H1 (cell line): ENCODE measurements at regions not wholly inside any gene's neighbourhood (a gene's known extent, or its start where the extent isn't known, plus 50 kb on each side); places are given as distances from the start of the nearest gene placed in this dataset.

Experiments
- CTCF ChIA-PET: fragments of 300-600 bp; sonication (Branson Sonifier 250); formaldehyde crosslinking; loops from one replicate; lab custom pipeline; 2021; ENCODE audit not compliant: partially characterized antibody; lab: Charles Lee
- POLR2A ChIA-PET: fragments of 300-600 bp; sonication (Branson Sonifier 250); formaldehyde crosslinking; loops from one replicate; lab custom pipeline; 2021; ENCODE audit warnings: inconsistent platforms; ENCODE audit not compliant: partially characterized antibody; lab: Charles Lee
- DNase-seq, 2 experiments: peaks; one replicate each; pipeline versions ENCODE4 v3.0.0 to v3.0.0-alpha.2; 2010 to 2022; ENCODE audit warnings: low spot score in 2 of 2, low read depth in 1 of 2, mixed read lengths in 1 of 2
- FAIRE-seq: peaks from 2 replicates; lab custom pipeline; 2011; peaks lifted over from hg19 to GRCh38; lab: Jason Lieb, UNC
- H2AFZ ChIP-seq: 2 replicates; pipeline ENCODE4 v1.8.1; 2012; ENCODE audit warnings: low read length, inconsistent platforms
- H2AK5ac ChIP-seq: 2 replicates; pipeline ENCODE4 v1.6.1; 2013; ENCODE audit warnings: low read depth, low read length
- H2BK120ac ChIP-seq: replicated peaks from 2 replicates; pipeline ENCODE3; 2013; ENCODE audit warnings: low read depth, low read length, inconsistent platforms
- H2BK12ac ChIP-seq: 2 replicates; pipeline ENCODE4 v1.6.1; 2013; ENCODE audit warnings: low read depth, low read length
- H2BK15ac ChIP-seq: 2 replicates; pipeline ENCODE4 v1.6.1; 2013; ENCODE audit warnings: low read length
- H2BK20ac ChIP-seq: 2 replicates; pipeline ENCODE4 v1.6.1; 2013; ENCODE audit warnings: low read length
- H2BK5ac ChIP-seq: 2 replicates; pipeline ENCODE4 v1.6.1; 2013; ENCODE audit warnings: low read depth, low read length
- H3K14ac ChIP-seq: 2 replicates; pipeline ENCODE4 v1.6.1; 2013; ENCODE audit warnings: inconsistent platforms; ENCODE audit not compliant: insufficient read length
- H3K18ac ChIP-seq: 2 replicates; pipeline ENCODE4 v1.6.1; 2013; ENCODE audit warnings: low read length; ENCODE audit errors: extremely low read depth
- H3K23ac ChIP-seq: 2 replicates; pipeline ENCODE4 v1.6.1; 2013; ENCODE audit warnings: inconsistent platforms; ENCODE audit not compliant: insufficient read length
- H3K23me2 ChIP-seq: 2 replicates; pipeline ENCODE4 v1.6.1; 2013; ENCODE audit warnings: low read depth, low read length
- H3K27ac ChIP-seq: 2 replicates; pipeline ENCODE4 v1.6.1; 2011; ENCODE audit warnings: low read depth, low read length, inconsistent platforms
- H3K27me3 ChIP-seq, 4 experiments: replicated peaks in 1 of 4; 1 replicate in 1 of 4; 2 replicates in 3 of 4; pipeline versions ENCODE4 v1.6.1 to v1.8.1; 2011 to 2013; ENCODE audit warnings: low read length in 3 of 4, mild to moderate bottlenecking in 3 of 4, inconsistent platforms in 2 of 4, mixed read lengths in 2 of 4, moderate library complexity in 1 of 4; ENCODE audit not compliant: control insufficient read depth in 3 of 4, insufficient read depth in 3 of 4; ENCODE audit errors: extremely low read depth in 1 of 4
- H3K36me3 ChIP-seq, 4 experiments: 2 replicates each; pipeline versions ENCODE4 v1.6.1 to v1.8.1; 2011 to 2013; ENCODE audit warnings: mild to moderate bottlenecking in 4 of 4, low read length in 3 of 4, moderate library complexity in 2 of 4, control low read depth in 1 of 4, inconsistent platforms in 1 of 4; ENCODE audit not compliant: insufficient read depth in 4 of 4, control insufficient read depth in 2 of 4
- H3K4ac ChIP-seq: replicated peaks from 2 replicates; pipeline ENCODE3; 2013; ENCODE audit warnings: low read length, low read depth, mixed read lengths, inconsistent platforms; ENCODE audit not compliant: insufficient read length
- H3K4me1 ChIP-seq, 4 experiments: replicated peaks in 1 of 4; 1 replicate in 1 of 4; 2 replicates in 3 of 4; pipeline versions ENCODE4 v1.6.1 to v1.8.1; 2011 to 2013; ENCODE audit warnings: low read length in 3 of 4, inconsistent platforms in 2 of 4, mixed read lengths in 1 of 4; ENCODE audit not compliant: insufficient read depth in 4 of 4, control insufficient read depth in 3 of 4
- H3K4me2 ChIP-seq, 2 experiments: 2 replicates each; pipeline versions ENCODE4 v1.6.1 to v1.8.1; 2011 to 2013; ENCODE audit warnings: low read depth in 2 of 2, low read length in 2 of 2, control low read depth in 1 of 2, inconsistent platforms in 1 of 2, mild to moderate bottlenecking in 1 of 2; ENCODE audit not compliant: insufficient read depth in 1 of 2
- H3K4me3 ChIP-seq, 4 experiments: fragments of 200-600, 300-600 bp in 1 of 4; sonication (generic), shearing (Covaris generic), sonication (Bioruptor Twin) in 1 of 4; 2 replicates each; pipeline versions ENCODE4 v1.5.1 to v1.8.1; 2011 to 2016; ENCODE audit warnings: low read length in 4 of 4, low read depth in 3 of 4, control low read depth in 2 of 4, inconsistent platforms in 2 of 4, mild to moderate bottlenecking in 2 of 4, mixed read lengths in 1 of 4, moderate library complexity in 1 of 4; ENCODE audit not compliant: insufficient read depth in 2 of 4; ENCODE audit errors: extremely low read depth in 1 of 4
- H3K56ac ChIP-seq: replicated peaks from 2 replicates; pipeline ENCODE3; 2013; ENCODE audit warnings: low read depth, mild to moderate bottlenecking, mixed read lengths, low read length, inconsistent platforms; ENCODE audit not compliant: insufficient read length
- H3K79me1 ChIP-seq: 2 replicates; pipeline ENCODE4 v1.6.1; 2013; ENCODE audit warnings: low read depth, low read length, control low read depth
- H3K79me2 ChIP-seq, 2 experiments: 2 replicates each; pipeline versions ENCODE4 v1.6.1 to v1.8.1; 2012 to 2013; ENCODE audit warnings: low read length in 2 of 2, mild to moderate bottlenecking in 2 of 2, inconsistent platforms in 1 of 2; ENCODE audit not compliant: insufficient read depth in 2 of 2, control insufficient read depth in 1 of 2
- H3K9ac ChIP-seq, 4 experiments: replicated peaks in 1 of 4; 1 replicate in 1 of 4; 2 replicates in 3 of 4; pipeline versions ENCODE4 v1.6.1 to v1.8.1; 2011 to 2013; ENCODE audit warnings: low read depth in 3 of 4, low read length in 3 of 4, control low read depth in 2 of 4, mild to moderate bottlenecking in 2 of 4, moderate library complexity in 2 of 4, inconsistent platforms in 1 of 4; ENCODE audit errors: extremely low read depth in 1 of 4
- H3K9me3 ChIP-seq, 2 experiments: 2 replicates each; pipeline versions ENCODE4 v1.6.1 to v1.8.1; 2012 to 2013; ENCODE audit warnings: mild to moderate bottlenecking in 2 of 2, moderate library complexity in 2 of 2, control low read depth in 1 of 2, inconsistent platforms in 1 of 2, low read depth in 1 of 2, low read length in 1 of 2, mixed read lengths in 1 of 2; ENCODE audit not compliant: insufficient read depth in 2 of 2
- H4K20me1 ChIP-seq, 2 experiments: replicated peaks in 1 of 2; 2 replicates each; pipeline versions ENCODE3 to v1.8.1; 2011 to 2013; ENCODE audit warnings: inconsistent platforms in 2 of 2, low read length in 2 of 2, mild to moderate bottlenecking in 1 of 2; ENCODE audit not compliant: insufficient read depth in 2 of 2, control insufficient read depth in 1 of 2
- H4K5ac ChIP-seq: 2 replicates; pipeline ENCODE4 v1.6.1; 2013; ENCODE audit warnings: low read length, low read depth, mixed read lengths, inconsistent platforms; ENCODE audit not compliant: insufficient read length
- H4K8ac ChIP-seq: 2 replicates; pipeline ENCODE4 v1.8.0; 2013; ENCODE audit warnings: mild to moderate bottlenecking, moderate library complexity, low read length, inconsistent platforms; ENCODE audit not compliant: insufficient read depth; ENCODE audit errors: extremely low read depth
- H4K91ac ChIP-seq: replicated peaks from 2 replicates; pipeline ENCODE3; 2013; ENCODE audit warnings: low read length, mixed read lengths, inconsistent platforms; ENCODE audit not compliant: insufficient read length
- ATF3 ChIP-seq: IDR thresholded peaks from 2 replicates; pipeline ENCODE4 v1.6.1; 2011; ENCODE audit warnings: low read depth, mild to moderate bottlenecking, low read length; ENCODE audit not compliant: insufficient read depth
- CBX8 ChIP-seq: fragments of 300-800, 300-1000 bp; sonication (generic); IDR thresholded peaks from 2 replicates; pipeline ENCODE4 v1.7.1; 2016; ENCODE audit warnings: low read depth, low read length, borderline replicate concordance
- CREB1 ChIP-seq: IDR thresholded peaks from 2 replicates; pipeline ENCODE4 v1.6.1; 2012; ENCODE audit warnings: inconsistent platforms
- CTBP2 ChIP-seq: IDR thresholded peaks from 2 replicates; pipeline ENCODE4 v1.7.0; 2011; ENCODE audit warnings: borderline replicate concordance, mild to moderate bottlenecking, moderate library complexity, mixed read lengths, low read length; ENCODE audit not compliant: insufficient read depth, insufficient read length
- FOSL1 ChIP-seq: IDR thresholded peaks from 2 replicates; pipeline ENCODE4 v1.6.1; 2011; ENCODE audit warnings: mild to moderate bottlenecking, low read depth, low read length, moderate library complexity; ENCODE audit not compliant: insufficient read depth
- HDAC6 ChIP-seq: IDR thresholded peaks from one replicate; pipeline ENCODE4 v1.7.1; 2012; ENCODE audit warnings: low read depth, mild to moderate bottlenecking, inconsistent platforms, low read length, moderate library complexity
- MAFK ChIP-seq: IDR thresholded peaks from 2 replicates; pipeline ENCODE4 v1.6.1; 2012; ENCODE audit warnings: low read depth, mild to moderate bottlenecking, improper control_type of control experiment, low read length
- SIRT6 ChIP-seq: IDR thresholded peaks from one replicate; pipeline ENCODE4 v1.7.1; 2012; ENCODE audit warnings: low read length, inconsistent platforms
- SUZ12 ChIP-seq: fragments of 200-600 bp; sonication (generic); IDR thresholded peaks from 2 replicates; pipeline ENCODE4 v1.6.1; 2012; ENCODE audit warnings: mild to moderate bottlenecking, inconsistent platforms, low read length, moderate library complexity, mixed read lengths
- TAF1 ChIP-seq: IDR thresholded peaks from 2 replicates; pipeline ENCODE4 v1.6.1; 2011; ENCODE audit warnings: mild to moderate bottlenecking, low read depth, low read length
- TBP ChIP-seq: IDR thresholded peaks from 2 replicates; pipeline ENCODE4 v1.6.1; 2011; ENCODE audit warnings: low read depth, low read length, improper control_type of control experiment
- WGBS, 2 experiments: shearing (Covaris generic) in 1 of 2; methylation state at CpG; one replicate each; pipeline versions ENCODE4 v1.1.6 to v1.1.7; 2013 to 2015; ENCODE audit warnings: low lambda C conversion rate in 2 of 2, mixed read lengths in 2 of 2, inconsistent platforms in 1 of 2, low coverage in 1 of 2, missing lambda C conversion rate in 1 of 2; ENCODE audit not compliant: insufficient replicate concordance in 2 of 2, insufficient coverage in 1 of 2, insufficient read length in 1 of 2; ENCODE audit errors: extremely low coverage in 1 of 2, missing lambda C conversion rate in 1 of 2; 5-methylcytosine and 5-hydroxymethylcytosine counted together
- TF ChIP-seq, protein P1 (sequence below), 3 experiments: IDR thresholded peaks; 1 replicate in 2 of 3; 2 replicates in 1 of 3; pipeline versions ENCODE4 v1.5.1 to v1.6.1; 2011; ENCODE audit warnings: low read length in 3 of 3, mild to moderate bottlenecking in 3 of 3, inconsistent platforms in 2 of 3, low read depth in 1 of 3, moderate library complexity in 1 of 3; ENCODE audit not compliant: insufficient read depth in 1 of 3; ENCODE audit errors: control extremely low read depth in 1 of 3

DNA sequence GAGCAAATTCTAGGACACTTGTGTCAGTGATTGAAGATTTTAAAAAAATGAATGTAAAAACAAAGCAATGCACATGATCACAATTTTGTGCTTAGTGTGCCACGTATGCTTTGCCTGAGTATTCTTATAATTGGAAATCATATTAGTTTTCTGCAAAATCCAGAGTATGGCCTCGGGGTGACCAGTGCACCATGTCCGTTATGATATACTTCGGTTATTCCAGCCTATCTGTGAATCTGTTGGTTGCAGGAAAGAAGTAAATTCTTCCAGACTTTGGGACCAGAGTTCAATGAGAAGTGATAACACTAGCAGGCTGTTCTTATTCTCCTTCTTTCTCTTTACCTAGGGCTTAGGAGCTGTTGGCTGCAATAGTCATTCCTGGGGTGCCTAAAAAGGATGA is 152.0 kb upstream of the TMC3 start:
- Histone ChIP-seq H3K9me3 (no peaks in the 10 kb centered on the region), H3K18ac (no peak overlapping the region), H3K9ac (no peak overlapping the region), H2BK12ac (no peak overlapping the region), H4K91ac (no peak overlapping the region), H3K4me1 (peaks cover under 1 to 8% (median 7%) of the 10 kb centered on the region in 4 experiments), H2BK15ac (no peak overlapping the region), H3K36me3 (no peaks in the 10 kb centered on the region), H3K56ac (no peak overlapping the region), H3K27ac (no peak overlapping the region), H3K14ac (no peak overlapping the region), H2BK20ac (no peak overlapping the region), H4K5ac (no peak overlapping the region), H2BK5ac (no peak overlapping the region), H3K4ac (no peak overlapping the region), H3K4me3 (no peak overlapping the region), H3K79me1 (no peaks in the 10 kb centered on the region), H2AK5ac (no peak overlapping the region), H3K27me3 (no peaks in the 10 kb centered on the region), H2BK120ac (no peak overlapping the region), H4K20me1 (no peaks in the 10 kb centered on the region), H3K23me2 (no peaks in the 10 kb centered on the region), H3K79me2 (no peaks in the 10 kb centered on the region), H3K23ac (no peak overlapping the region), H2AFZ (no peak overlapping the region), H3K4me2 (no peak overlapping the region), H4K8ac (no peak overlapping the region)
- ChIA-PET CTCF (no interaction called here), POLR2A (no interaction called here)
- WGBS, 2 experiments: 85% methylated on average over 4 of the region's 4 CpGs; no CpG with 5 or more reads in 1 of the 2 experiments
- DNase-seq (no peak), FAIRE-seq (no peak)
- TF ChIP-seq SUZ12 (no peak), TBP (no peak), FOSL1 (no peak), MAFK (no peak), TAF1 (no peak), CTBP2 (no peak), CREB1 (no peak), SIRT6 (no peak), HDAC6 (no peak), CBX8 (no peak), ATF3 (no peak)
- TF ChIP-seq, protein P1, sequence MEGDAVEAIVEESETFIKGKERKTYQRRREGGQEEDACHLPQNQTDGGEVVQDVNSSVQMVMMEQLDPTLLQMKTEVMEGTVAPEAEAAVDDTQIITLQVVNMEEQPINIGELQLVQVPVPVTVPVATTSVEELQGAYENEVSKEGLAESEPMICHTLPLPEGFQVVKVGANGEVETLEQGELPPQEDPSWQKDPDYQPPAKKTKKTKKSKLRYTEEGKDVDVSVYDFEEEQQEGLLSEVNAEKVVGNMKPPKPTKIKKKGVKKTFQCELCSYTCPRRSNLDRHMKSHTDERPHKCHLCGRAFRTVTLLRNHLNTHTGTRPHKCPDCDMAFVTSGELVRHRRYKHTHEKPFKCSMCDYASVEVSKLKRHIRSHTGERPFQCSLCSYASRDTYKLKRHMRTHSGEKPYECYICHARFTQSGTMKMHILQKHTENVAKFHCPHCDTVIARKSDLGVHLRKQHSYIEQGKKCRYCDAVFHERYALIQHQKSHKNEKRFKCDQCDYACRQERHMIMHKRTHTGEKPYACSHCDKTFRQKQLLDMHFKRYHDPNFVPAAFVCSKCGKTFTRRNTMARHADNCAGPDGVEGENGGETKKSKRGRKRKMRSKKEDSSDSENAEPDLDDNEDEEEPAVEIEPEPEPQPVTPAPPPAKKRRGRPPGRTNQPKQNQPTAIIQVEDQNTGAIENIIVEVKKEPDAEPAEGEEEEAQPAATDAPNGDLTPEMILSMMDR (IDR thresholded peaks at IDR 0.05; ENCODE audit: control extremely low read depth in 1 of 3, insufficient read depth in 1 of 3, low read depth in 1 of 3, low read length in 3 of 3): no peak
